Panc1 (cell line): ENCODE measurements at regions not wholly inside any gene's neighbourhood (a gene's known extent, or its start where the extent isn't known, plus 50 kb on each side); places are given as distances from the start of the nearest gene placed in this dataset.

Experiments
- ATAC-seq: fragments of 200-7000 bp; cut with Tn5 transposase; 2 replicates; pipeline ENCODE4 v1.9.1; 2020; ENCODE audit warnings: mild to moderate bottlenecking, moderate library complexity
- BruUV-seq: library from RNA; stranded (reverse); fragments of 400-500 nt; replicated peaks from 2 replicates; lab custom pipeline; 2021; lab: Mats Ljungman, UMichigan
- CTCF ChIA-PET: fragments of 300-600 bp; sonication (Branson Sonifier 250); formaldehyde crosslinking; loops from one replicate; lab custom pipeline; 2022; ENCODE audit warnings: antibody characterized with exemption; lab: Charles Lee
- POLR2A ChIA-PET: fragments of 300-600 bp; sonication (Branson Sonifier 250); formaldehyde crosslinking; loops from one replicate; lab custom pipeline; 2022; ENCODE audit warnings: antibody characterized with exemption; lab: Charles Lee
- DNase-seq: peaks from one replicate; pipeline ENCODE4 v3.0.0-alpha.2; 2010; ENCODE audit warnings: low read depth, low spot score
- H3K27ac ChIP-seq: 2 replicates; pipeline ENCODE4 v1.5.1; 2011; ENCODE audit warnings: mild to moderate bottlenecking, low read length, inconsistent platforms
- H3K27me3 ChIP-seq: fragments of 200-500 bp; sonication (Bioruptor generic); 2 replicates; pipeline ENCODE4 v1.6.0; 2014; ENCODE audit warnings: low read length, inconsistent platforms; ENCODE audit not compliant: control insufficient read depth, insufficient read depth
- H3K36me3 ChIP-seq: fragments of 200-500 bp; sonication (Bioruptor generic); 2 replicates; pipeline ENCODE4 v1.5.1; 2014; ENCODE audit warnings: inconsistent platforms, mild to moderate bottlenecking, low read length, moderate library complexity; ENCODE audit not compliant: control insufficient read depth, insufficient read depth
- H3K4me1 ChIP-seq: 2 replicates; pipeline ENCODE4 v1.5.1; 2011; ENCODE audit warnings: inconsistent platforms, mild to moderate bottlenecking, low read length, moderate library complexity; ENCODE audit not compliant: control insufficient read depth, insufficient read depth
- H3K4me3 ChIP-seq, 2 experiments: 2 replicates each; pipeline ENCODE4 v1.5.1; 2011 to 2012; ENCODE audit warnings: low read depth in 2 of 2, low read length in 2 of 2, mild to moderate bottlenecking in 2 of 2, inconsistent platforms in 1 of 2, moderate library complexity in 1 of 2
- H3K9me3 ChIP-seq: fragments of 200-500 bp; sonication (Bioruptor generic); 2 replicates; pipeline ENCODE4 v1.5.1; 2014; ENCODE audit warnings: low read depth, mild to moderate bottlenecking, inconsistent platforms, low read length, moderate library complexity; ENCODE audit not compliant: control insufficient read depth, insufficient read depth
- POLR2AphosphoS5 ChIP-seq: IDR thresholded peaks from 2 replicates; pipeline ENCODE4 v1.6.1; 2012; ENCODE audit warnings: mild to moderate bottlenecking, low read depth, low read length, moderate library complexity
- SIN3A ChIP-seq: IDR thresholded peaks from 2 replicates; pipeline ENCODE4 v1.6.1; 2012; ENCODE audit warnings: low read depth, mild to moderate bottlenecking, low read length, moderate library complexity, borderline replicate concordance; ENCODE audit not compliant: insufficient read depth
- TCF7L2 ChIP-seq: IDR thresholded peaks from 2 replicates; pipeline ENCODE4 v1.6.1; 2011; ENCODE audit warnings: mild to moderate bottlenecking, low read depth, low read length, inconsistent platforms
- in situ Hi-C: cut with HindIII; loops from 2 replicates; pipeline ENCODE4 v1.10.0; 2016; ENCODE audit warnings: low sequenced_read_pairs, low pct_unique_long_range_greater_than_20kb
- intact Hi-C: fragments of 100-400 bp; cut with micrococcal nuclease; formaldehyde crosslinking; loops from one replicate; pipeline ENCODE4 v1.10.0; 2022; ENCODE audit not compliant: unreplicated experiment
- TF ChIP-seq, protein P1 (sequence below): fragments of 450-650 bp; IDR thresholded peaks from 2 replicates; pipeline ENCODE4 v1.5.1; 2017; ENCODE audit warnings: mild to moderate bottlenecking
- TF ChIP-seq, protein P2 (sequence below), 2 experiments: IDR thresholded peaks; 2 replicates each; pipeline ENCODE4 v1.6.1; 2011 to 2012; ENCODE audit warnings: low read depth in 2 of 2, control low read depth in 1 of 2, low read length in 1 of 2, mild to moderate bottlenecking in 1 of 2, moderate library complexity in 1 of 2; ENCODE audit not compliant: insufficient read depth in 1 of 2

DNA sequence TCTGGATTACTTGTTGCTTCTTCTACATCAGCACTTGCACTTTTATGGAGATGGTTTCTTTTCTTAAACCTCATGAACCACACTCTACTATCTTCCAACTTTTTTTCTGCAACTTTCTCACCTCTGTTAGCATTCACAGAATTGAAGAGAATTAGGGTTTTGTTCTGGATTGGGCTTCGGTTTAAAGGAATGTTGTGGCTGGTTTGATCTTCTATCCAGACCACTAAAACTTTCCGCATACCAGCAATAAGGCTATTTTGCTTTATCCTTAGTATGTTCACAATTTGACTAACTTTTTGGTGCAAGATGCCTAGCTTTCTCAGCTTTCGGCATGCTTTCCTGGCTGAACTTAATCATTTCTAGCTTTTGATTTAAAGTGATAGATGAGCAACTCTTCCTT lies 666.7 kb upstream of the MIR17HG start:
- H3K36me3 ChIP-seq = no peaks in the 10 kb centered on the region
- in situ Hi-C loops = no loop called here
- intact Hi-C loops = no loop called here
- H3K4me1 ChIP-seq = no peaks in the 10 kb centered on the region
- ChIA-PET POLR2A (no interaction called here), CTCF (no interaction called here)
- TF ChIP-seq POLR2AphosphoS5 (no peak), TCF7L2 (no peak), SIN3A (no peak)
- TF ChIP-seq, protein P1, sequence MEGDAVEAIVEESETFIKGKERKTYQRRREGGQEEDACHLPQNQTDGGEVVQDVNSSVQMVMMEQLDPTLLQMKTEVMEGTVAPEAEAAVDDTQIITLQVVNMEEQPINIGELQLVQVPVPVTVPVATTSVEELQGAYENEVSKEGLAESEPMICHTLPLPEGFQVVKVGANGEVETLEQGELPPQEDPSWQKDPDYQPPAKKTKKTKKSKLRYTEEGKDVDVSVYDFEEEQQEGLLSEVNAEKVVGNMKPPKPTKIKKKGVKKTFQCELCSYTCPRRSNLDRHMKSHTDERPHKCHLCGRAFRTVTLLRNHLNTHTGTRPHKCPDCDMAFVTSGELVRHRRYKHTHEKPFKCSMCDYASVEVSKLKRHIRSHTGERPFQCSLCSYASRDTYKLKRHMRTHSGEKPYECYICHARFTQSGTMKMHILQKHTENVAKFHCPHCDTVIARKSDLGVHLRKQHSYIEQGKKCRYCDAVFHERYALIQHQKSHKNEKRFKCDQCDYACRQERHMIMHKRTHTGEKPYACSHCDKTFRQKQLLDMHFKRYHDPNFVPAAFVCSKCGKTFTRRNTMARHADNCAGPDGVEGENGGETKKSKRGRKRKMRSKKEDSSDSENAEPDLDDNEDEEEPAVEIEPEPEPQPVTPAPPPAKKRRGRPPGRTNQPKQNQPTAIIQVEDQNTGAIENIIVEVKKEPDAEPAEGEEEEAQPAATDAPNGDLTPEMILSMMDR = no peak
- TF ChIP-seq, protein P2, sequence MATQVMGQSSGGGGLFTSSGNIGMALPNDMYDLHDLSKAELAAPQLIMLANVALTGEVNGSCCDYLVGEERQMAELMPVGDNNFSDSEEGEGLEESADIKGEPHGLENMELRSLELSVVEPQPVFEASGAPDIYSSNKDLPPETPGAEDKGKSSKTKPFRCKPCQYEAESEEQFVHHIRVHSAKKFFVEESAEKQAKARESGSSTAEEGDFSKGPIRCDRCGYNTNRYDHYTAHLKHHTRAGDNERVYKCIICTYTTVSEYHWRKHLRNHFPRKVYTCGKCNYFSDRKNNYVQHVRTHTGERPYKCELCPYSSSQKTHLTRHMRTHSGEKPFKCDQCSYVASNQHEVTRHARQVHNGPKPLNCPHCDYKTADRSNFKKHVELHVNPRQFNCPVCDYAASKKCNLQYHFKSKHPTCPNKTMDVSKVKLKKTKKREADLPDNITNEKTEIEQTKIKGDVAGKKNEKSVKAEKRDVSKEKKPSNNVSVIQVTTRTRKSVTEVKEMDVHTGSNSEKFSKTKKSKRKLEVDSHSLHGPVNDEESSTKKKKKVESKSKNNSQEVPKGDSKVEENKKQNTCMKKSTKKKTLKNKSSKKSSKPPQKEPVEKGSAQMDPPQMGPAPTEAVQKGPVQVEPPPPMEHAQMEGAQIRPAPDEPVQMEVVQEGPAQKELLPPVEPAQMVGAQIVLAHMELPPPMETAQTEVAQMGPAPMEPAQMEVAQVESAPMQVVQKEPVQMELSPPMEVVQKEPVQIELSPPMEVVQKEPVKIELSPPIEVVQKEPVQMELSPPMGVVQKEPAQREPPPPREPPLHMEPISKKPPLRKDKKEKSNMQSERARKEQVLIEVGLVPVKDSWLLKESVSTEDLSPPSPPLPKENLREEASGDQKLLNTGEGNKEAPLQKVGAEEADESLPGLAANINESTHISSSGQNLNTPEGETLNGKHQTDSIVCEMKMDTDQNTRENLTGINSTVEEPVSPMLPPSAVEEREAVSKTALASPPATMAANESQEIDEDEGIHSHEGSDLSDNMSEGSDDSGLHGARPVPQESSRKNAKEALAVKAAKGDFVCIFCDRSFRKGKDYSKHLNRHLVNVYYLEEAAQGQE (IDR thresholded peaks at IDR 0.05; ENCODE audit: insufficient read depth in 1 of 2, low read depth in 2 of 2, low read length in 1 of 2) = no peak
- no TSS peak for BruUV-seq
- no peaks in the 10 kb centered on the region for H3K27me3 ChIP-seq
- no peak for DNase-seq
- H3K9me3 ChIP-seq = no peaks in the 10 kb centered on the region
- no peak overlapping the region for H3K4me3 ChIP-seq
- no peak for ATAC-seq
- no peak overlapping the region for H3K27ac ChIP-seq

DNA sequence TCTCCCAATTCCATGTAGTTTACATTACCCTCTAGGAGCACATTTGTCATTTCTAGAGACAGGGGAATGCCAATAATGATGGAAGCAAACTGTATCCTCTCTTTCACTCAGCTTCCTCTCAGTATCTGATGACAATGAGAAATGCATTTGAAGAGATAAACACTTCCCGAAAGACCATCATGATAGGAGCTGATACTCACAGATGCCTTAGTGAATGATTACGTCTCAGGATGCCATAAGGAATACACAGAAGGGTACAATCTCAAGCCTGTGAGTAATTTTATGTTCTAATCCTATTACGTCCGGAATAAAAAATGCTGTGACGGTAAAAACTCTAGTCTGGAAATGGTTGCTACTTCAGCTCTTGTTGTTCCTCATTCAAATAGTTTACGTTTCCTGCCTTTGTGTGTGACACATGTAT lies 663.8 kb upstream of the MIR17HG start:
- ATAC-seq (no peak), DNase-seq (no peak)
- Histone ChIP-seq H3K4me1 (no peaks in the 10 kb centered on the region), H3K9me3 (no peaks in the 10 kb centered on the region), H3K36me3 (no peaks in the 10 kb centered on the region), H3K27me3 (no peaks in the 10 kb centered on the region), H3K27ac (no peak overlapping the region), H3K4me3 (no peak overlapping the region)
- no TSS peak for BruUV-seq
- in situ Hi-C loops = no loop called here
- ChIA-PET POLR2A (no interaction called here), CTCF (no interaction called here)
- intact Hi-C loops = no loop called here
- TF ChIP-seq, protein P1 = no peak
- TF ChIP-seq SIN3A (no peak), POLR2AphosphoS5 (no peak)
- TF ChIP-seq, protein P2 (IDR thresholded peaks at IDR 0.05; ENCODE audit: insufficient read depth in 1 of 2, low read depth in 2 of 2, low read length in 1 of 2) = no peak
